Middle frontal gyrus (tissue), 1 donor: ENCODE measurements at regions not wholly inside any gene's neighbourhood (a gene's known extent, or its start where the extent isn't known, plus 50 kb on each side); places are given as distances from the start of the nearest gene placed in this dataset.
"Not testable (repeated sequence)": the region's sequence is repeated elsewhere in the genome, so short reads cannot be mapped to it uniquely, and the experiment has no call there.

Experiments used
- DNase-seq: peaks from one replicate; pipeline ENCODE4 v3.0.0-alpha.2; 2015; ENCODE audit warnings: low spot score; ENCODE audit errors: extremely low spot score

- no peak for DNase-seq
These were observed 193.7 kb downstream of the TTC39B start for GRCh38 chr9:15113288-15113687.

GRCh38 chr9:15111071-15111470 lies 195.9 kb downstream of the TTC39B start:
- no peak for DNase-seq

GRCh38 chr9:15104826-15105420 lies 194.7 kb upstream of the FREM1 start:
- DNase-seq = peak; percentile 12

- no peak for DNase-seq
These were observed 193.1 kb upstream of the FREM1 start for GRCh38 chr9:15103290-15103689.

GRCh38 chr9:15101095-15101494 lies 190.9 kb upstream of the FREM1 start:
- DNase-seq = no peak

GRCh38 chr9:15100571-15100970 lies 190.3 kb upstream of the FREM1 start:
- DNase-seq = no peak

DNA sequence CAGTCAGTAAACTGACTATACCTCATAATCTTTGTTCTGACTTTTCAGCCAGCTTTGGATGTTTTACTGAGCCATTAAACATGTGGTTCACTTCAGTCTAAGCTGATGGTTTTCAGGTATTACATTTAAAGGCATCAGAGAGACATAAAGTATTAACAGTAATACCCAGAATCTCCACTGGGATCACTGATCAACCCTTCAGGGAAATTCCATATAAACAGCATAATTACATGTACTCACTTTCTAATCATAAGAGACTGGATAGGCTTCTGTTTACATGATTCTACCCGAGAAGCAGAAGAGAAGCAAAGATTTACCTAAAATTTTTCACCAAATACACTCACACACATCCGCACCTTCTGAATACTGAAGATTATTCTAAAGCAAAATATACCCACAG lies 186.7 kb upstream of the FREM1 start:
- DNase-seq = no peak

GRCh38 chr9:15086778-15087324 lies 176.6 kb upstream of the FREM1 start:
- DNase-seq = no peak

DNA sequence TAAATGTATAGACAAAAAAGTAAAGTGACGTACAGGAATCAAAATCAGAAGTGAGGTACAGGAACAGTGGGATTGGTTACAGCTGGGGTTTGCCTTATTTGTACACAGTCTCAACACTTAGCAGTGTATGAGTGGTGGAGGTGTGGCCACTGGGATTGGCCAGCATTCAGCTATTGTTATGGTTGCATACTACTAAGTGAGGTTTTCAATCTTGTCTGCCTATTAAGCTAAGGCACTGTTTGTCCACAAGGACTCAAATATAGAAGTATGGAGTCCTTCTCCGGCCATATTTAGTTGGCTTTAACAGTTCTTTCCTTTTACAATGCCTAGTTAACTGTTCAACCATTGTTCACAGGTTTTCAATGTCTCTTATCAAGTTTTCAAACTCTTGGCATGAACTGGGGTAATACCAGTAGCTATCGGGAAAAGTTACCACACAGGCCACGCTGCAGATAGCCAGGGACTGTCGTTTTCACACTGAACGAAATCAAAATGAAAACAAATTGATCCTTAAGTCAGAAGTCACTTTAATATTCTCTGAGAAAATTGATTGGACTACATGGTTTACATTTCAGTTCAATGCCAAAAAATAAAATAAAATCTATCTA lies 176.0 kb upstream of the FREM1 start:
- DNase-seq = no peak

DNA sequence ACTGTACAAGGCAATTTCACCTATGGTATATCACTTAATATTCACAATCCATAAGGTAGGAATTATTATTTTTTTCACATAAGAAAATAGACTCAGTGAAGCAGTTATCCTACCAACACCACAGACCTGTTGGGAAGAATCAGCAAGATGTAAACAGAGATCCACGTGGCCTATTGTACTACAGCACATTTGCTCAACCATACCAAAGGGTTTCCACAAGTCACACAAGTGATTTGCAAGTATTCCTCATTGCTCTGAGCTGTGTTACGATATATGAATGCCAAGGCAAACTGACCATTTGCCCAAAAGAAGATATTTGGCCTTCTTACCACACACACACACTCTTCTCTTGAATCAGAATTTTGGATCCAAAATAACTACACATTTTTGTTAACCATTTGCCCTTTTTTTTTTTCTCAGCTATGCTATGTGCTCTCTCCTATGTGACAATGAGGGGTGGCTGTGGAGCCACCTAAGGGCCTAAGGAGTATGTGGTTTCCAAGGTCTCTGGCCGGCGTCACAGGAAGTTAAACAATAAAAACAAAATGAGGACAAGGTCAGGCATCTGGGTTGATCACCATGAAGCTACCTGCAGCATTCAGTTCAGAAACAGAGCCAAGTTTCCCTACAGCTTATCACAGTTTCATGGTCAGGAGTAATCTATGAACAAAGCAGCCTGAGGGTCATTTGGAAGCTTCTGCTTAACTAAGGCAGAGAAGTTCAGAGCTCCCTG lies 171.0 kb upstream of the FREM1 start:
- DNase-seq = no peak

DNA sequence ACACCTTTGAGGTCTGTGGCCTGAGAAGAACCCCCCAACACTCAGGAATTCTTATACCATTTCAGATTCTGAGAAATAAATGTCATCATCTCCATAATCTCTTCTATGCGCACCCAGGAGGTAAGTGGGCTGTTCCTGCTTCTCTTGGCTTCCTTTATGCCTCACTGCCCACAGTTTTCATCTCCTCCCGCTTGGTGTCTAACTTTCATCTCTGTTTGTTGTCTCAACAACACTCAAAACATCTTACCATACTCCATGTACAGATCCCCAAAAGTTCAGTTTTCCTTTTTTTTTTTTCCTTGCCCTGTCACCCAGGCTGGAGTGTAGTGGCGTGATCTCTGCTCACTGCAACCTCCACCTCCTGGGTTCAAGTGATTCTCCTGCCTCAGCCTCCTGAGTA lies 170.2 kb upstream of the FREM1 start:
- DNase-seq = no peak

DNA sequence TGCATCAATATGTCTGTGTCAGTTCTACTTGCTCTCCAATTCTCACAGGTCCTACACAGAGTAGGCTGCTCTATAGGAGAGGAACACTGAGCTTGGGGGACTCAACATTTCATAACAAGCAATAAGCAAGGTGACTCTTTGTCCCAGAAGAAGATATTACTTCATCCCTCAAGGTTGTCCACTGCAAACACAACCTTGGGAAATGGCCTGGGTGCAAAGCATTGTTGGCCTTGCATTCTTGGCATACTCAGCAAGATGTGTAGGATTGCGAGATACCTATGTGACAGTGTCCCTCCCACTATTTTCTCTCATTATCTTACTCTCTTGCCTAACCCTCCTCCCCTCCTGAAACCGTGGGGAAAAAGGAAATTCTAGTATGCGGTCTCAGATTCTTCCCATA lies 169.8 kb upstream of the FREM1 start:
- no peak for DNase-seq

- DNase-seq = no peak
These were observed 167.9 kb upstream of the FREM1 start for GRCh38 chr9:15077946-15078729.

DNA sequence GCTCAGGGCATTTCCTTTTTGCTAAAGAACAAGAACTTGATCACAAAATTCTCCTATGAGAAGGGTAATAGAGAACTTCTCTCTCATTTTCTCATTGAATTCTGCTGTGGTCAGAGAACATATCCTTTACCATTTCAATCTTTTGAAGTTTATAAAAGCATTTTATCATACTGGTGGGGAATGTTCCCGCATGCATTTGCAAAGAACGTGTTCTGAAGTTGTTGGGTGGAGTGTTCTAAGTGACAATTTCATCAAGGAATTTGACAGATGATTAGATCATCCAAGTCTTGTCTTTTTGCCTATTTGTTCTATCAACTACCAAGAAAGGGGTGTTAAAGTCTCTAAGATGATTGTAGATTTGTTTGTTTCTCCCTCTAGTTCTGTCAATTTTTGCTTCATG lies 163.4 kb upstream of the FREM1 start:
- no peak for DNase-seq

- DNase-seq = no peak
These were observed 160.5 kb upstream of the FREM1 start for GRCh38 chr9:15070716-15071115.

- no peak for DNase-seq
These were observed 158.9 kb upstream of the FREM1 start for GRCh38 chr9:15069106-15069505.

DNA sequence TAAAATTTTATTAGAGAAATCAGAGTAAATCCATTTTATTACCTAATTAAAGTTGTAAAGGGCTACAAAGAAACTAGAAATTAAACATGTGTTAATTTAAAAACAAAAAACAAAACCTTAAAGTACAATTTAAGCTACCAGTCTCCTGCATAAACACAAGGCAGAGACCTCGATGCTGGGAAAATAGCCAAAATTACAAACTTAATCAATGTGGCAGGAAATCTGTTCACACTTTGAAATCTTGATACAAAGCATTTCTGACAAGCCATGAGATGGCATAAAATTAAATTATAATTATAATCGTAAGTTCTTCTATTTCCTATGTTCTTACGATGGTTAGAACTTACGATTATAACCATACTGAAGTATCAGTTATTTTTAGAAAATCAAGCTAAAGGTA lies 158.0 kb upstream of the FREM1 start:
- DNase-seq = no peak

DNA sequence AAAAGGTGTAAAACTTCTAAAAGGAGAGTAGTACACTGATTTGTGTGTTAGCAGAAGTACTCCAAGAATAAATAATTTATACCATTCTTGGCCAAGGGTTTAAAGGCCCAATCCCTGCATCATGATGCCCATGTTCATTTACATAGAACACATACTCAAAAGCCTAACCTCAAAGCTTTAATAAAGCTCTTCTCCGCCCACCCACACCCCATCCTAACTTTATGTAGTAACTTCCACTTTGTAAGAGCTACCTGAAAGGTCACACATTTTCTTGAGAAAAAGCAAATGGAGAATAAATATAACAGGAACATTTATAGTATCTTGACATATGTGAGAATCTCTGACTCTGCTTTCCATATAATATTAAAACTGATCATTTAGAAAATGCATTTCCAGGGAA lies 148.8 kb upstream of the FREM1 start:
- no peak for DNase-seq

- DNase-seq = no peak
These were observed 148.0 kb upstream of the FREM1 start for GRCh38 chr9:15058236-15058635.

DNA sequence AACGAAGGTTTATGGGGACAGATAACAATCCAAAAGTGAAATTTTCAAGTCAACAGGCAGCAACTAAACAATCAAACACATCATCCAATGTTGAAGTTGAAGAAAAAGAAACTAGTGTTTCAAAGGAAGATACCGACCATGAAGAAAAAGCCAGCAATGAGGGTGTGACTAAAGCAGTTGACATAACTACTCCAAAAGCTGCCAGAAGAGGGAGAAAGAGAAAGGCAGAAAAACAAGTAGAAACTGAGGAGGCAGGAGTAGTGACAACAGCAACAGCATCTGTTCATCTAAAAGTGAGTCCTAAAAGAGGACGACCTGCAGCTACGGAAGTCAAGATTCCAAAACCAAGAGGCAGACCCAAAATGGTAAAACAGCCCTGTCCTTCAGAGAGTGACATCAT lies 145.1 kb upstream of the FREM1 start:
- DNase-seq = not testable (repeated sequence)

- DNase-seq = no peak
These were observed 138.5 kb upstream of the FREM1 start for GRCh38 chr9:15048772-15049171.

- no peak for DNase-seq
These were observed 136.9 kb upstream of the FREM1 start for GRCh38 chr9:15047028-15047551.
